ENCODE measurements at regions not wholly inside any gene's neighbourhood (a gene's known extent, or its start where the extent isn't known, plus 50 kb on each side); places are given as distances from the start of the nearest gene placed in this dataset.

DNA sequence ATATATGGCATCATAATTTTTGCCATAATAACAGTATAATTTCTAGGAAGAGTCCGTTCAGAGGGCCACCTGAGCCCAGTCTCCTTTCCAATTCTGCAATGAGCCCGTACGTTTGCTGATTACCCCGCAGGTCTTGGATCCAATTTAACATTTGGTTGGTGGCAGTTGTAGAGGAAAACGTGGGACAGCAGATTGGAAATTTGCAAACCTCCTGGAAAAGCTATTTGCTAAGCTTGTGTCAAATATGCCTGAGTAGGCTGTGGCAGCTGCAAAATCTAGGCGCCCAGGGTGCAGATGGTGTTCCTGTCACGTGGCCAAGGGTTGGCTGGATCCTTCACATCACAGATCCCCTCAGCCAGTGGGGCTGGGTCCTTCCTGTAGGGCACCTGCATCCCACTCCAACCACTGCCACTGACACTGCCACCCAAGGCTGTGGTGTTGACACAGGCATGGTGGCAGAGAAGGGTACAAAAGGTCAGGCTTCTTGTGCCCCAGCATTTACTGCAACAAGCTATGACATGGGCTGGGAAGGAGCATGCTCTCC is 174.8 kb upstream of the SYT6 start (continued):
- TF ChIP-seq, protein P1, sequence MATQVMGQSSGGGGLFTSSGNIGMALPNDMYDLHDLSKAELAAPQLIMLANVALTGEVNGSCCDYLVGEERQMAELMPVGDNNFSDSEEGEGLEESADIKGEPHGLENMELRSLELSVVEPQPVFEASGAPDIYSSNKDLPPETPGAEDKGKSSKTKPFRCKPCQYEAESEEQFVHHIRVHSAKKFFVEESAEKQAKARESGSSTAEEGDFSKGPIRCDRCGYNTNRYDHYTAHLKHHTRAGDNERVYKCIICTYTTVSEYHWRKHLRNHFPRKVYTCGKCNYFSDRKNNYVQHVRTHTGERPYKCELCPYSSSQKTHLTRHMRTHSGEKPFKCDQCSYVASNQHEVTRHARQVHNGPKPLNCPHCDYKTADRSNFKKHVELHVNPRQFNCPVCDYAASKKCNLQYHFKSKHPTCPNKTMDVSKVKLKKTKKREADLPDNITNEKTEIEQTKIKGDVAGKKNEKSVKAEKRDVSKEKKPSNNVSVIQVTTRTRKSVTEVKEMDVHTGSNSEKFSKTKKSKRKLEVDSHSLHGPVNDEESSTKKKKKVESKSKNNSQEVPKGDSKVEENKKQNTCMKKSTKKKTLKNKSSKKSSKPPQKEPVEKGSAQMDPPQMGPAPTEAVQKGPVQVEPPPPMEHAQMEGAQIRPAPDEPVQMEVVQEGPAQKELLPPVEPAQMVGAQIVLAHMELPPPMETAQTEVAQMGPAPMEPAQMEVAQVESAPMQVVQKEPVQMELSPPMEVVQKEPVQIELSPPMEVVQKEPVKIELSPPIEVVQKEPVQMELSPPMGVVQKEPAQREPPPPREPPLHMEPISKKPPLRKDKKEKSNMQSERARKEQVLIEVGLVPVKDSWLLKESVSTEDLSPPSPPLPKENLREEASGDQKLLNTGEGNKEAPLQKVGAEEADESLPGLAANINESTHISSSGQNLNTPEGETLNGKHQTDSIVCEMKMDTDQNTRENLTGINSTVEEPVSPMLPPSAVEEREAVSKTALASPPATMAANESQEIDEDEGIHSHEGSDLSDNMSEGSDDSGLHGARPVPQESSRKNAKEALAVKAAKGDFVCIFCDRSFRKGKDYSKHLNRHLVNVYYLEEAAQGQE (IDR thresholded peaks at IDR 0.05; ENCODE audit: low read depth): no peak
- no peak for TF ChIP-seq CEBPB (IDR thresholded peaks at IDR 0.05; ENCODE audit: low read depth)
- TF ChIP-seq, protein P2, sequence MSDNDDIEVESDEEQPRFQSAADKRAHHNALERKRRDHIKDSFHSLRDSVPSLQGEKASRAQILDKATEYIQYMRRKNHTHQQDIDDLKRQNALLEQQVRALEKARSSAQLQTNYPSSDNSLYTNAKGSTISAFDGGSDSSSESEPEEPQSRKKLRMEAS (IDR thresholded peaks at IDR 0.05): no peak

DNA sequence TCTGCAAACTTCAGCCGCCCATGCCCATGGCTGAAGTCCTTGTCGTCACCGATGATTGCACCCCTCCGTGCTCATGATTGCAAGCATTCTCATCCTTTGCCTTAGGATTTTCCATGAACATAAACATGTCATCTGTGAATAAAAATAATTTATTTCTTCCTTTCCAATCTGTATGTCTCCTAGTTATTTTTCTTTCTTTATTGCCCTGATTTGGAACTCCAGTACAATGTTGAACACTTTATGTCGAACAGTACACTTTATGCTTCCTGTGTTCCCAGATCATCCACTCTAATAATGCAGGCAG is 170.9 kb upstream of the SYT6 start:
- intact Hi-C loops (cut with micrococcal nuclease): no loop called here
- H3K79me2 ChIP-seq (ENCODE audit: insufficient read depth, low read length): no peaks in the 10 kb centered on the region
- no TSS peak for BruUV-seq (replicated peaks)
- TF ChIP-seq, protein P3, sequence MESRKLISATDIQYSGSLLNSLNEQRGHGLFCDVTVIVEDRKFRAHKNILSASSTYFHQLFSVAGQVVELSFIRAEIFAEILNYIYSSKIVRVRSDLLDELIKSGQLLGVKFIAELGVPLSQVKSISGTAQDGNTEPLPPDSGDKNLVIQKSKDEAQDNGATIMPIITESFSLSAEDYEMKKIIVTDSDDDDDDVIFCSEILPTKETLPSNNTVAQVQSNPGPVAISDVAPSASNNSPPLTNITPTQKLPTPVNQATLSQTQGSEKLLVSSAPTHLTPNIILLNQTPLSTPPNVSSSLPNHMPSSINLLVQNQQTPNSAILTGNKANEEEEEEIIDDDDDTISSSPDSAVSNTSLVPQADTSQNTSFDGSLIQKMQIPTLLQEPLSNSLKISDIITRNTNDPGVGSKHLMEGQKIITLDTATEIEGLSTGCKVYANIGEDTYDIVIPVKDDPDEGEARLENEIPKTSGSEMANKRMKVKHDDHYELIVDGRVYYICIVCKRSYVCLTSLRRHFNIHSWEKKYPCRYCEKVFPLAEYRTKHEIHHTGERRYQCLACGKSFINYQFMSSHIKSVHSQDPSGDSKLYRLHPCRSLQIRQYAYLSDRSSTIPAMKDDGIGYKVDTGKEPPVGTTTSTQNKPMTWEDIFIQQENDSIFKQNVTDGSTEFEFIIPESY (IDR thresholded peaks at IDR 0.05; ENCODE audit: extremely low read depth, insufficient replicate concordance, low read length): no peak
- TF ChIP-seq SP1 (IDR thresholded peaks at IDR 0.05; ENCODE audit: low read depth): no peak
- TF ChIP-seq EZH2 (IDR thresholded peaks at IDR 0.05): no peak
- no peak for TF ChIP-seq JUND (IDR thresholded peaks at IDR 0.05)
- TF ChIP-seq RAD21 (IDR thresholded peaks at IDR 0.05; ENCODE audit: low read depth): no peak
- TF ChIP-seq POLR2A (IDR thresholded peaks at IDR 0.05; ENCODE audit: borderline replicate concordance, extremely low read depth, insufficient read depth, insufficient read length): no peak
- TF ChIP-seq EGR1 (IDR thresholded peaks at IDR 0.05; ENCODE audit: low read depth): no peak
- no peak for TF ChIP-seq YY1 (IDR thresholded peaks at IDR 0.05; ENCODE audit: extremely low read depth, insufficient replicate concordance, low read depth, low read length)
- TF ChIP-seq CEBPB (IDR thresholded peaks at IDR 0.05; ENCODE audit: low read depth): no peak
- TF ChIP-seq EZH2phosphoT487 (IDR thresholded peaks at IDR 0.05; ENCODE audit: borderline replicate concordance): no peak
- no peak for TF ChIP-seq ZFX (IDR thresholded peaks at IDR 0.05)
- TF ChIP-seq, protein P4, sequence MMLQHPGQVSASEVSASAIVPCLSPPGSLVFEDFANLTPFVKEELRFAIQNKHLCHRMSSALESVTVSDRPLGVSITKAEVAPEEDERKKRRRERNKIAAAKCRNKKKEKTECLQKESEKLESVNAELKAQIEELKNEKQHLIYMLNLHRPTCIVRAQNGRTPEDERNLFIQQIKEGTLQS (IDR thresholded peaks at IDR 0.05): no peak
- TF ChIP-seq, protein P5, sequence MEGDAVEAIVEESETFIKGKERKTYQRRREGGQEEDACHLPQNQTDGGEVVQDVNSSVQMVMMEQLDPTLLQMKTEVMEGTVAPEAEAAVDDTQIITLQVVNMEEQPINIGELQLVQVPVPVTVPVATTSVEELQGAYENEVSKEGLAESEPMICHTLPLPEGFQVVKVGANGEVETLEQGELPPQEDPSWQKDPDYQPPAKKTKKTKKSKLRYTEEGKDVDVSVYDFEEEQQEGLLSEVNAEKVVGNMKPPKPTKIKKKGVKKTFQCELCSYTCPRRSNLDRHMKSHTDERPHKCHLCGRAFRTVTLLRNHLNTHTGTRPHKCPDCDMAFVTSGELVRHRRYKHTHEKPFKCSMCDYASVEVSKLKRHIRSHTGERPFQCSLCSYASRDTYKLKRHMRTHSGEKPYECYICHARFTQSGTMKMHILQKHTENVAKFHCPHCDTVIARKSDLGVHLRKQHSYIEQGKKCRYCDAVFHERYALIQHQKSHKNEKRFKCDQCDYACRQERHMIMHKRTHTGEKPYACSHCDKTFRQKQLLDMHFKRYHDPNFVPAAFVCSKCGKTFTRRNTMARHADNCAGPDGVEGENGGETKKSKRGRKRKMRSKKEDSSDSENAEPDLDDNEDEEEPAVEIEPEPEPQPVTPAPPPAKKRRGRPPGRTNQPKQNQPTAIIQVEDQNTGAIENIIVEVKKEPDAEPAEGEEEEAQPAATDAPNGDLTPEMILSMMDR (IDR thresholded peaks at IDR 0.05 in 2 of 3, conservative IDR thresholded peaks at IDR 0.05 in 1 of 3; ENCODE audit: borderline replicate concordance in 1 of 3, insufficient read depth in 1 of 3, low read depth in 2 of 3, low read length in 2 of 3): no peak
- TF ChIP-seq CBX3 (IDR thresholded peaks at IDR 0.05; ENCODE audit: low read depth): no peak
- TF ChIP-seq, protein P2 (IDR thresholded peaks at IDR 0.05): no peak
- RAD21 ChIA-PET (ENCODE audit: low non-redundant PET in 1 of 2, low total read pairs in 2 of 2, uncharacterized antibody in 2 of 2, unreplicated experiment in 2 of 2): no interaction called here
- H3K36me3 ChIP-seq (ENCODE audit: control insufficient read depth in 1 of 2, insufficient read depth in 2 of 2, low read length in 2 of 2): no peaks in the 10 kb centered on the region
- no peak overlapping the region for H3K4me3 ChIP-seq (replicated peaks in 1 of 2; ENCODE audit: low read depth in 1 of 2, low read length in 2 of 2)
- H3K9me2 ChIP-seq (ENCODE audit: insufficient read depth): no peaks in the 10 kb centered on the region
- H3K9me3 ChIP-seq (ENCODE audit: control insufficient read depth in 1 of 2, insufficient read depth in 1 of 2, low read depth in 1 of 2, low read length in 2 of 2): no peaks in the 10 kb centered on the region
- CTCF ChIA-PET: no interaction called here
- no peak overlapping the region for H3K4me2 ChIP-seq (ENCODE audit: low read length)
- POLR2A ChIA-PET: no interaction called here
- no peak overlapping the region for H2AFZ ChIP-seq (ENCODE audit: low read depth, low read length, poor library complexity, severe bottlenecking)
- DNase-seq (ENCODE audit: low read depth, low spot score): no peak
- H3K9ac ChIP-seq (ENCODE audit: low read length): no peak overlapping the region
- H3K4me1 ChIP-seq (ENCODE audit: control insufficient read depth in 1 of 2, insufficient read depth in 2 of 2, low read length in 2 of 2): no peaks in the 10 kb centered on the region
- no peaks in the 10 kb centered on the region for H4K20me1 ChIP-seq (ENCODE audit: insufficient read depth)
- no peak for ATAC-seq
- no peak overlapping the region for H3K27ac ChIP-seq (ENCODE audit: low read depth, low read length)
- H3K27me3 ChIP-seq (ENCODE audit: insufficient read depth, low read length): peaks cover under 1% of the 10 kb centered on the region
